Keratinocyte (primary cell): ENCODE measurements at regions not wholly inside any gene's neighbourhood (a gene's known extent, or its start where the extent isn't known, plus 50 kb on each side); places are given as distances from the start of the nearest gene placed in this dataset.

Experiments used
- CTCF ChIP-seq, 3 experiments: IDR thresholded peaks in 1 of 3; conservative IDR thresholded peaks in 1 of 3; optimal IDR thresholded peaks in 1 of 3; 2 replicates in 2 of 3; 3 replicates in 1 of 3; pipeline versions ENCODE3 to v1.5.1; 2011; ENCODE audit warnings: low read length in 3 of 3, mild to moderate bottlenecking in 3 of 3, moderate library complexity in 2 of 3, control low read depth in 1 of 3, inconsistent platforms in 1 of 3; ENCODE audit not compliant: insufficient read depth in 2 of 3; ENCODE audit errors: extremely low read depth in 1 of 3
- EZH2 ChIP-seq: IDR thresholded peaks from one replicate; pipeline ENCODE4 v1.6.1; 2012; ENCODE audit warnings: inconsistent platforms, mild to moderate bottlenecking, low read length, moderate library complexity

DNA sequence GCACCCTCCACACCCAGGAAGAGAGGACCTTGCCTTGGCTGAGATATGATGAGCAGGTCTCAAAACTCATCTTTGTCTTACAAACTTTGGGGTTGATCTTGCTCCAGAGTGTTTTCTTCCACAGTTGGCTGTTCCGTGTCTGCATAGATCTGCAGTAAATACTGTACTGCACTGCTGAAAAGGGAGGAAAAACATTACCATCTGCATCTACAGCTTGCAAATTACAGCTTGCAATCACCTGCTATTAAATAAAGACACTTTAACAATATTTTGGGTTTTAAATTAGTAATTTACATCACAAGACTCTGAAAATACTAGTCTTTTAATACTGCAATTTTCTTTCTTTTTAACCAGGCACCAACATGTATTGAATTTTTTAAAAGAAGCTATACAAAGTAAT is 499.5 kb downstream of the STIM2 start:
- TF ChIP-seq CTCF (optimal IDR thresholded peaks at IDR 0.05 in 1 of 3, IDR thresholded peaks at IDR 0.05 in 1 of 3, conservative IDR thresholded peaks at IDR 0.05 in 1 of 3; ENCODE audit: extremely low read depth in 1 of 3, insufficient read depth in 2 of 3, low read length in 3 of 3) (no peak), EZH2 (no peak)
